ENCODE measurements at regions not wholly inside any gene's neighbourhood (a gene's known extent, or its start where the extent isn't known, plus 50 kb on each side); places are given as distances from the start of the nearest gene placed in this dataset.

DNA sequence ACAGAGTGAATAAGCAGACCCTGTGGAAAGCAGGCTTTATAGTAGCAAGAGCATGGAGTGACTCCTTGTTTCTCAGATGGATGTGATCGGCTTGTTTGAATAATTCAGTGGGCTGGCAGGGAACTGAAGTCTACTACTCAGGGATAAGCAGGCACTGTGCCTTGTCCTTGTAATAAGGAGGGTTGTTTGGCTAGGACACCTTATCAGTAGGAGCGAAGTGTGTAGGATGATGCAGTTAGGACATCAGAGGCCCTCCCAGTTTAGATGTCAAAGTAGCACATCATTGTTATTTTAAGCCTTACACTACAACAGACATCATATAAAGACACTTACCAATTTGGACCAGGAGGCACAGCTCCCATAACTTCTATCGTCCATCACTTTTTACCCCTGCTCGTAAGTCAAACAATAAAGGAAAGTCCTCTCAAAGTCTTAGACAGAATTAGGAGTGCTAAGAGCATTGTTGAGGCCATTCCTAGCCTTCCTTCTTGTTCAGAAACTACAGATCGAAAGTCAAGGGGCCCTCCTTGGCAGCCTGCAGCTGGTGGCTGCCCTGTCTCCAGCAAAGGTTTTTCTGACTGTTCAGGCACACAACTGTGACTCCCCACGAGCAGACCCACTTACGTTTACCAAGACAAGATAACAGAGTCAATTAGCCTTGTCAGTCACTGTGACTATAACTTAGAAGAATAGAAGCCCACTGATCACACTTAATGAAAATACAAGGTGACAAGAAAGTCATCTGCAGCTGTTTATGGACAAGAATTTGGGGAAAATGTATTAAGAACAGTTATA is 218.6 kb downstream of the SNX18 start:
- peak; percentile 62 for FAIRE-seq
- H3K27me3 ChIP-seq (ENCODE audit: control insufficient read depth, insufficient read depth, low read length), result no peaks in the 10 kb centered on the region
- H3K4me3 ChIP-seq (ENCODE audit: low read depth, low read length), result no peak overlapping the region
- H3K36me3 ChIP-seq (ENCODE audit: control insufficient read depth, insufficient read depth, low read length), result no peaks in the 10 kb centered on the region
- TF ChIP-seq, protein P1, sequence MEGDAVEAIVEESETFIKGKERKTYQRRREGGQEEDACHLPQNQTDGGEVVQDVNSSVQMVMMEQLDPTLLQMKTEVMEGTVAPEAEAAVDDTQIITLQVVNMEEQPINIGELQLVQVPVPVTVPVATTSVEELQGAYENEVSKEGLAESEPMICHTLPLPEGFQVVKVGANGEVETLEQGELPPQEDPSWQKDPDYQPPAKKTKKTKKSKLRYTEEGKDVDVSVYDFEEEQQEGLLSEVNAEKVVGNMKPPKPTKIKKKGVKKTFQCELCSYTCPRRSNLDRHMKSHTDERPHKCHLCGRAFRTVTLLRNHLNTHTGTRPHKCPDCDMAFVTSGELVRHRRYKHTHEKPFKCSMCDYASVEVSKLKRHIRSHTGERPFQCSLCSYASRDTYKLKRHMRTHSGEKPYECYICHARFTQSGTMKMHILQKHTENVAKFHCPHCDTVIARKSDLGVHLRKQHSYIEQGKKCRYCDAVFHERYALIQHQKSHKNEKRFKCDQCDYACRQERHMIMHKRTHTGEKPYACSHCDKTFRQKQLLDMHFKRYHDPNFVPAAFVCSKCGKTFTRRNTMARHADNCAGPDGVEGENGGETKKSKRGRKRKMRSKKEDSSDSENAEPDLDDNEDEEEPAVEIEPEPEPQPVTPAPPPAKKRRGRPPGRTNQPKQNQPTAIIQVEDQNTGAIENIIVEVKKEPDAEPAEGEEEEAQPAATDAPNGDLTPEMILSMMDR (IDR thresholded peaks at IDR 0.05; ENCODE audit: insufficient read depth, low read length, severe bottlenecking), result no peak
- DNase-seq (ENCODE audit: low read depth), result no peak

DNA sequence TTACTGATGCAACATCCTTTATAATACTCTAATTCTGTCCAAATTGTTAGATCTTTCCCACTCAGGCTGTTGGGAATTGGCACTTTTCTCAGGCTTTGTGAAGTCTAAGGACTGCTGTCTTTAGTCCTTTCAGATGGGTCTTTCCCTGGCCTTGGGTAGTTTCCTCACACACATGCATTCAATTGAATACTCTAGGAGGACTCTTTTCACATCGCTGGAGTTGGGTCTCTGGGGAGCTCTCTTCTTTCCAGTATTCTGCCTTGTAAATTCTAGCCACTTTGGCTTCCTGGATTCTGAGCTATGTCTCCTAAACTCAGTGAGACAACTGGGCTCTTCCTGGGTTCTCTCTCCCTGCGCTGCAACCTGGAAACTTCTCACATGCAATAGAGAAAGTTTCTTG is 215.5 kb downstream of the SNX18 start:
- TF ChIP-seq, protein P1 (IDR thresholded peaks at IDR 0.05; ENCODE audit: insufficient read depth, low read length, severe bottlenecking), result no peak
- H3K36me3 ChIP-seq (ENCODE audit: control insufficient read depth, insufficient read depth, low read length), result no peaks in the 10 kb centered on the region
- no peaks in the 10 kb centered on the region for H3K27me3 ChIP-seq (ENCODE audit: control insufficient read depth, insufficient read depth, low read length)
- no peak for DNase-seq (ENCODE audit: low read depth)
- no peak for FAIRE-seq
- no peak overlapping the region for H3K4me3 ChIP-seq (ENCODE audit: low read depth, low read length)

DNA sequence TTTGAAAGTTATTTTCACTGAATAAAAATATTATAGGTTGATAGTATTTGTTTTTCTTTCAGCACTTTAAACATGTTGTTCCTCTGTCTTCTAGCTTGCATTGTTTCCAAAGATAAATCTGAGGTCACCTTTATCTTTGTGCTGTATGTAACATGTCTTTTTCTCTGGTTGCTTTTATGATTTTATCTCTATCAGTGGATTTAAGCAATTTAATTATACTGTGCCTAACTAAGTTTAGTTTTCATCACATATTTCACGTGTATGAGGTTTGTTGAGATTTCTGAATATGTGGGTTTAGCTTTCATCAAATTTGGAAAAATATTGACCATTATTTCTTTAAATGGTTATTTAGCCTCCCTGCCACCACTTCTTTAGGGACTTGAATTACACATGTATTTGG is 214.5 kb downstream of the SNX18 start:
- Histone ChIP-seq H3K36me3 (ENCODE audit: control insufficient read depth, insufficient read depth, low read length) (no peaks in the 10 kb centered on the region), H3K27me3 (ENCODE audit: control insufficient read depth, insufficient read depth, low read length) (no peaks in the 10 kb centered on the region), H3K4me3 (ENCODE audit: low read depth, low read length) (no peak overlapping the region)
- TF ChIP-seq, protein P1 (IDR thresholded peaks at IDR 0.05; ENCODE audit: insufficient read depth, low read length, severe bottlenecking), result no peak
- DNase-seq (ENCODE audit: low read depth), result no peak
- FAIRE-seq, result no peak

DNA sequence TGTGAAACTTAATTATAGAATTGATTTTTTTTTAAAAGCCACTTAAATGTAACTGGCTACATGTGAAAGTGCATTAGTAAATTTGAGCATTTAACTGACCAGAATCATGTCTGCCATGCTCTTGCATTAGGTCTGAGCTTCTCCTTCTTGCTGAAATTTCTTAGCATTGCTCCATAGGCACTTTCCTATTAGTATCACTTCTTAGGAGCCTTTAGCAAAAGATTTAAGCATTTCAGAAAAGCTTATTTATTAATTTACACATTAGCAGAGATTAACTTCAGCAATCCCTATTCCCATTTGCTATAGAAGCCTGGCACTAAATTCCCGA is 211.0 kb downstream of the SNX18 start:
- Histone ChIP-seq H3K4me3 (ENCODE audit: low read depth, low read length) (no peak overlapping the region), H3K36me3 (ENCODE audit: control insufficient read depth, insufficient read depth, low read length) (no peaks in the 10 kb centered on the region), H3K27me3 (ENCODE audit: control insufficient read depth, insufficient read depth, low read length) (peaks cover 2% of the 10 kb centered on the region)
- FAIRE-seq (no peak), DNase-seq (ENCODE audit: low read depth) (no peak)
- TF ChIP-seq, protein P1 (IDR thresholded peaks at IDR 0.05; ENCODE audit: insufficient read depth, low read length, severe bottlenecking), result no peak

DNA sequence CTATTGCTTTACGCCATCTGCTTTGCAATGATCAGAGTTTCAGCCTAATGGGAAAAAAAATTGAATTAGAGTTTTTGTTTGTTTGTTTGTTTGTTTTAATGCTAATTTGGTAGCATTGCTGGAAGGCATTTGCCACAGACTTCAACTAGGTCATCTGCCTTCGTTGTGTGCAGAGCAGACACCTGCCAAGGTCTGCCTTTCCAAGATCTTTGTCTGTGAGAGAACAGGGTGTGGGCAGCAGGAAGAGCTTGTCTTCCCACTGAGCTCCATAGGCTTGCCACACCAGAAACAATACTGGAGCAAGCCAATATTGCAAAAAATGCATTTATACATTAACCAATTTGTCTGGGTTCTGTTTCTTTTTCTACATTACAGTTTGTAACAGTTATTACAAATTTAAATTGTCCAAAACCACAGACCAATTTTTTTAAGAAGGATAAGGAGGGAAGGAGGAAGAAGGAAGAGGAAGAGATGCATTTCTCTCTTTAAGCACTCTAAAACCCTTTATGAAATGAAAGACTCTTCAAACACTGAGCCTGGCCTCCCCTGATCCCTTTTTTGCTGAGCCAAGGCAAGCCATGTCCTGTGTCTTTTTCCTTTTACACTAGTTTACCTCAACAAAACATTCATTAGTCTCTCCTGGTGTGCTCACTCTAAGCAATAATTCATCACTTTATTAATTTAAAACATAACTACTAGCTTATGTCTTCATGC is 210.5 kb downstream of the SNX18 start:
- TF ChIP-seq, protein P1 (IDR thresholded peaks at IDR 0.05; ENCODE audit: insufficient read depth, low read length, severe bottlenecking), result no peak
- peaks cover 2% of the 10 kb centered on the region for H3K27me3 ChIP-seq (ENCODE audit: control insufficient read depth, insufficient read depth, low read length)
- DNase-seq (ENCODE audit: low read depth) (no peak), FAIRE-seq (no peak)
- no peaks in the 10 kb centered on the region for H3K36me3 ChIP-seq (ENCODE audit: control insufficient read depth, insufficient read depth, low read length)
- H3K4me3 ChIP-seq (ENCODE audit: low read depth, low read length), result no peak overlapping the region

All from bronchial epithelial cell (primary cell).